ENCODE measurements at regions not wholly inside any gene's neighbourhood (a gene's known extent, or its start where the extent isn't known, plus 50 kb on each side); places are given as distances from the start of the nearest gene placed in this dataset.
"Not testable (repeated sequence)": the region's sequence is repeated elsewhere in the genome, so short reads cannot be mapped to it uniquely, and the experiment has no call there.

DNA sequence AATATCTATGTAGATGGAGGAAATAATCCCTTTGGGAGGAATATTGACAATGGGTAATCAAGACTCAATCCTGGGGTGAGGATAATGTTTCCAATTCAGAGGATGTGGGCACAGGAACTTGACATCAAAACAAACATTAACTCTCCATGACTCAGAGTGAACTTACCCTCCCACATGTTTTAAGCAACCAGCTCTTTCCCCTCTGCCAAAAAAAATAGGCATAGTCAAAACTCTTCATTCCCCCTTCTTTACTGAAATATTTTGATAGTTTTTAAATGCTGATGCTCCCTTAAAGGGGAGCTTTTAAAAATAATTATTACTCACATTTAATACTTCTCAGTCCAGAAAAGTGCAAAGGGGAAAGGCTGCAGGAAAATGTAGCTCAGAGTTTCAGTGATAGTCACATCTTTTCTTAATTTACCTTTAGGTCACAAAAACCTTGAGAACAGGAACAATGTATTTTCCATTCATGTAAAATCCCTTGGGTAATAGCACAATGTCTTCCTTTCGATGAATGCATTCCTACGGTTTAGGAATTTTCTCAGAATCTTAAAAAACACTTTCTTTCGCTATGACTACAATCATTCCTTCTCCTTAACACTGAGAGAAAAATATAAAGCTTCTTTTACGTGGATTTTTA, 298.4 kb upstream of the GRAMD2B start:
- DNase-seq, result no peak
- Histone ChIP-seq H3K27ac (ENCODE audit: low read length) (no peak overlapping the region), H4K20me1 (ENCODE audit: insufficient read depth, low read depth, low read length) (no peaks in the 10 kb centered on the region), H3K9ac (ENCODE audit: low read length) (no peak overlapping the region), H2AFZ (ENCODE audit: low read length) (no peak overlapping the region), H3K36me3 (ENCODE audit: insufficient read depth, low read length) (no peaks in the 10 kb centered on the region), H3K4me2 (ENCODE audit: low read depth, low read length, poor library complexity, severe bottlenecking) (no peak overlapping the region), H3K79me2 (ENCODE audit: low read length) (no peaks in the 10 kb centered on the region), H3K9me3 (ENCODE audit: low read length) (no peaks in the 10 kb centered on the region), H3K9me2 (replicated peaks; ENCODE audit: insufficient read depth, low read length) (no peaks in the 10 kb centered on the region), H3K4me3 (ENCODE audit: low read length) (no peak overlapping the region), H3K4me1 (ENCODE audit: low read length) (no peaks in the 10 kb centered on the region), H3K27me3 (ENCODE audit: low read length) (no peaks in the 10 kb centered on the region)

DNA sequence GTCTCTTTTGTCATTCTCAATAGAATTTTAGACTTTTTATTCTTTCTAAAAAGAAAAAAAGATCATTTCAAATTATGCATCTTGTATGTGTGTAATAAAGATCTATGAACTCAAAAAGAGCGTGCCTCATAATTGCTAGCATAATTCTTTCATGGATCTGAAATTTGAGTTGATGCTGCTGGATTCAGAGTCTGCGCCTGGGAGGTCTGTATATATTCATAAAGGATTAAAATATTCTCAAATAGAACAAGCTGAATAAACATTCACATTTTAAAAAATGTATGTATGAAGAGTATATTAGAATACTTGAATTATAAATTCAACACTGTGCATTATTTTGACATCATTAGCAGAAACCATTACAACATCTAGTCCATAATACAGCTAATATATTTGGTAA, 297.8 kb upstream of the GRAMD2B start:
- H3K9ac ChIP-seq (ENCODE audit: low read length), result no peak overlapping the region
- no peak overlapping the region for H2AFZ ChIP-seq (ENCODE audit: low read length)
- H3K27ac ChIP-seq (ENCODE audit: low read length), result no peak overlapping the region
- no peak for DNase-seq
- no peaks in the 10 kb centered on the region for H3K79me2 ChIP-seq (ENCODE audit: low read length)
- no peaks in the 10 kb centered on the region for H3K9me2 ChIP-seq (replicated peaks; ENCODE audit: insufficient read depth, low read length)
- no peaks in the 10 kb centered on the region for H3K9me3 ChIP-seq (ENCODE audit: low read length)
- no peaks in the 10 kb centered on the region for H3K27me3 ChIP-seq (ENCODE audit: low read length)
- H3K4me2 ChIP-seq (ENCODE audit: low read depth, low read length, poor library complexity, severe bottlenecking), result no peak overlapping the region
- H3K36me3 ChIP-seq (ENCODE audit: insufficient read depth, low read length), result no peaks in the 10 kb centered on the region
- H3K4me1 ChIP-seq (ENCODE audit: low read length), result no peaks in the 10 kb centered on the region
- no peak overlapping the region for H3K4me3 ChIP-seq (ENCODE audit: low read length)
- H4K20me1 ChIP-seq (ENCODE audit: insufficient read depth, low read depth, low read length), result no peaks in the 10 kb centered on the region

DNA sequence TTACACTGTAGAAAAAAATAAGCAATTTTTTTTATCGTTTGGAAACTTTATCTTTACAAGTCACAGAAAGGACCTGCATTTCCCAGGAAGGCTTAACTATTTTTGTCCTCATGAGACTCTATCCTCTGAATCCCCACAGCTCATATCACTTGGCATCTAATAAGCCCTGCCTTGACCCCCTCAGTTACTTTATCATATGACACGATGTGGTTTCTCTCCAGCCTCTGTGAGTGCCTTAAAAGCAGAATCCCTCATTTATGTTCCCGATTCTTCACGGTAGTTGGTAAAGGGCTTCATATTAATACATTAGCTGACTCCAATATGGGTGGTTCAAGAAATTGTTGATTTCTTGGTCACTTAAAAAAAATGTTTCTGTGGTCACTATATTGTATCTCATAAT, 296.6 kb upstream of the GRAMD2B start:
- H3K9me3 ChIP-seq (ENCODE audit: low read length), result no peaks in the 10 kb centered on the region
- H3K4me2 ChIP-seq (ENCODE audit: low read depth, low read length, poor library complexity, severe bottlenecking), result no peak overlapping the region
- no peaks in the 10 kb centered on the region for H3K4me1 ChIP-seq (ENCODE audit: low read length)
- H3K27ac ChIP-seq (ENCODE audit: low read length), result no peak overlapping the region
- no peaks in the 10 kb centered on the region for H3K27me3 ChIP-seq (ENCODE audit: low read length)
- H3K4me3 ChIP-seq (ENCODE audit: low read length), result no peak overlapping the region
- DNase-seq, result no peak
- no peak overlapping the region for H3K9ac ChIP-seq (ENCODE audit: low read length)
- H2AFZ ChIP-seq (ENCODE audit: low read length), result no peak overlapping the region
- H3K9me2 ChIP-seq (replicated peaks; ENCODE audit: insufficient read depth, low read length), result no peaks in the 10 kb centered on the region
- no peaks in the 10 kb centered on the region for H3K79me2 ChIP-seq (ENCODE audit: low read length)
- H4K20me1 ChIP-seq (ENCODE audit: insufficient read depth, low read depth, low read length), result no peaks in the 10 kb centered on the region
- no peaks in the 10 kb centered on the region for H3K36me3 ChIP-seq (ENCODE audit: insufficient read depth, low read length)

DNA sequence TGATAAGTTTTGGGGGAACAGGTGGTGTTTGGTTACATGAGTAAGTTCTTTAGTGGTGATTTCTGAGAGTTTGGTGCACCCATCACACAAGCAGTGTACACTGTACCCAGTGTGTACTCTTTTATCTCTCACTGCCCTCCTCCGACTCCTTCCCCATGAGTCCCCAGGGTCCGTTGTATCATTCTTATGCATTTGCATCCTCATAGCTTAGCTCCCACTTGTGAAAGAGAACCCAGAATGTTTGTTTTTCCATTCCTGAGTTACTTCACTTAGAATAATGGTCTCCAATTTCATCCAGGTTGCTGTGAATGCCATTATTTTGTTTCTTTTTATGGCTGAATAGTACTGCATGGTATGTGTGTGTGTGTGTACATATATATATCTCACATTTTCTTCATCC, 295.8 kb upstream of the GRAMD2B start:
- H3K4me3 ChIP-seq (ENCODE audit: low read length); H3K27ac ChIP-seq (ENCODE audit: low read length); DNase-seq; H3K4me1 ChIP-seq (ENCODE audit: low read length); H4K20me1 ChIP-seq (ENCODE audit: insufficient read depth, low read depth, low read length); H3K4me2 ChIP-seq (ENCODE audit: low read depth, low read length, poor library complexity, severe bottlenecking); H3K9me3 ChIP-seq (ENCODE audit: low read length); H3K36me3 ChIP-seq (ENCODE audit: insufficient read depth, low read length); H2AFZ ChIP-seq (ENCODE audit: low read length); H3K9ac ChIP-seq (ENCODE audit: low read length); H3K9me2 ChIP-seq (replicated peaks; ENCODE audit: insufficient read depth, low read length); H3K27me3 ChIP-seq (ENCODE audit: low read length); H3K79me2 ChIP-seq (ENCODE audit: low read length): not testable (repeated sequence)

DNA sequence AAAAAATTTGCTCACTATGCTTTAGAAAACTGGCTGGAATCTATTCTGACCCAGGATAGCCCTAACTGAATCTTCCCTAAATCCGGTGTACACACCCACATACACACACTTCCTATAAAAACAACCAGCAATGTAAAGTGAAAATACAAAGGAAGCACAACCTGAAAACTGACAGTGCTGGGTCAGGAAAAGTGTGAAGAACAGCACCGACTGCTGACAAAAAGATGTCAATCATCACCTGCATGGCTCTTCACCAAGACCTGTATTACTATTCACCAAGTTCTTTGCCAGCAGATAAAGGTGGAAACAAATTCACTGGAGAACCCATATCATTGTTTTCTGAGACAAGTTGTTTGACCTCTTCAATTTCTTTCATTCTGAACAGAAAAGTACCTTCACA, 293.8 kb upstream of the GRAMD2B start:
- H3K79me2 ChIP-seq (ENCODE audit: low read length), result no peaks in the 10 kb centered on the region
- H3K36me3 ChIP-seq (ENCODE audit: insufficient read depth, low read length), result no peaks in the 10 kb centered on the region
- H3K4me2 ChIP-seq (ENCODE audit: low read depth, low read length, poor library complexity, severe bottlenecking), result no peak overlapping the region
- no peaks in the 10 kb centered on the region for H4K20me1 ChIP-seq (ENCODE audit: insufficient read depth, low read depth, low read length)
- H3K9ac ChIP-seq (ENCODE audit: low read length), result no peak overlapping the region
- H2AFZ ChIP-seq (ENCODE audit: low read length), result no peak overlapping the region
- H3K9me3 ChIP-seq (ENCODE audit: low read length), result no peaks in the 10 kb centered on the region
- DNase-seq, result no peak
- H3K4me1 ChIP-seq (ENCODE audit: low read length), result no peaks in the 10 kb centered on the region
- H3K4me3 ChIP-seq (ENCODE audit: low read length), result no peak overlapping the region
- H3K27me3 ChIP-seq (ENCODE audit: low read length), result no peaks in the 10 kb centered on the region
- no peak overlapping the region for H3K27ac ChIP-seq (ENCODE audit: low read length)
- no peaks in the 10 kb centered on the region for H3K9me2 ChIP-seq (replicated peaks; ENCODE audit: insufficient read depth, low read length)

DNA sequence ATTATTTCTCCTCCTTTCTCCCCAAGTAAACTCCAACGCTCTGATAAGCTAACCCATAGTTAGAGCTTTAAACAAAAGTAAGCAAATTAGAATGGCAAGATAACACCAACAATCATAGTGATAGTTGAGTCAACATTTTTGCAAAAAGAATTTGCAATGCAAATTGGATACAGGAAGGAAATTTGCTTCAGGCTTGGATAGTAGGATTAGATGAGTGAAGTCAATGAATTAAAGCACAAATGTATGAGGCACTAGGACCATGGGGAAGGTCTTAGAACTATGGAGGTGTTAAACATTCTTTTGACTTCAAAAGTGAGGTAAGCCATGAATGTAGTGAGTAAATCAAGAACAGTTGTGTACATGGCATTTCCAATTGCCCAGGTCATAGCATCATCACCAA, 289.8 kb upstream of the GRAMD2B start:
- no peaks in the 10 kb centered on the region for H3K79me2 ChIP-seq (ENCODE audit: low read length)
- H3K27me3 ChIP-seq (ENCODE audit: low read length), result no peaks in the 10 kb centered on the region
- no peaks in the 10 kb centered on the region for H4K20me1 ChIP-seq (ENCODE audit: insufficient read depth, low read depth, low read length)
- no peaks in the 10 kb centered on the region for H3K36me3 ChIP-seq (ENCODE audit: insufficient read depth, low read length)
- H3K9me2 ChIP-seq (replicated peaks; ENCODE audit: insufficient read depth, low read length), result no peaks in the 10 kb centered on the region
- no peak overlapping the region for H3K9ac ChIP-seq (ENCODE audit: low read length)
- H3K4me2 ChIP-seq (ENCODE audit: low read depth, low read length, poor library complexity, severe bottlenecking), result no peak overlapping the region
- H3K27ac ChIP-seq (ENCODE audit: low read length), result no peak overlapping the region
- no peaks in the 10 kb centered on the region for H3K4me1 ChIP-seq (ENCODE audit: low read length)
- H2AFZ ChIP-seq (ENCODE audit: low read length), result no peak overlapping the region
- DNase-seq, result no peak
- H3K9me3 ChIP-seq (ENCODE audit: low read length), result no peaks in the 10 kb centered on the region
- no peak overlapping the region for H3K4me3 ChIP-seq (ENCODE audit: low read length)

DNA sequence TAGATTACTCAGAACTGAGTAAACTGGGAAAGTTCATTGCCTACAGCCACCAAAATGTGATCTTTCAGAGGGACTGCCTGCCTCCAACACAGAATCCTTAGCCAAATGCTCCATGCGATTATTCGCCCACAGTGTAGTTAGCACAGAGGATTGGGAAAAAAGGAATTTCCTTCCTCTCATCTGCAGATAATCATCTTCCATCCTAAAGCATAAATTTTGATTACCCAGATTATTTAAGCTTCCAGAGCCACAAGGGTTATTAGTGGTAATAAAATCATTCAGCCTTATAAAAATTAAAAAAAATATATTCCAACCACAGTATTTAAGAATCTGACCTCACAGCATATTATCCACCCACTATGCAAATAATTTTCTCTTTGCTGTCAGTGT, 285.3 kb upstream of the GRAMD2B start:
- Histone ChIP-seq H3K4me2 (ENCODE audit: low read depth, low read length, poor library complexity, severe bottlenecking) (no peak overlapping the region), H3K4me3 (ENCODE audit: low read length) (no peak overlapping the region), H3K9me2 (replicated peaks; ENCODE audit: insufficient read depth, low read length) (no peaks in the 10 kb centered on the region), H3K9me3 (ENCODE audit: low read length) (no peaks in the 10 kb centered on the region), H2AFZ (ENCODE audit: low read length) (no peak overlapping the region), H3K36me3 (ENCODE audit: insufficient read depth, low read length) (no peaks in the 10 kb centered on the region), H3K27me3 (ENCODE audit: low read length) (no peaks in the 10 kb centered on the region), H3K9ac (ENCODE audit: low read length) (no peak overlapping the region), H3K27ac (ENCODE audit: low read length) (no peak overlapping the region), H3K79me2 (ENCODE audit: low read length) (no peaks in the 10 kb centered on the region), H4K20me1 (ENCODE audit: insufficient read depth, low read depth, low read length) (no peaks in the 10 kb centered on the region), H3K4me1 (ENCODE audit: low read length) (no peaks in the 10 kb centered on the region)
- DNase-seq, result no peak

DNA sequence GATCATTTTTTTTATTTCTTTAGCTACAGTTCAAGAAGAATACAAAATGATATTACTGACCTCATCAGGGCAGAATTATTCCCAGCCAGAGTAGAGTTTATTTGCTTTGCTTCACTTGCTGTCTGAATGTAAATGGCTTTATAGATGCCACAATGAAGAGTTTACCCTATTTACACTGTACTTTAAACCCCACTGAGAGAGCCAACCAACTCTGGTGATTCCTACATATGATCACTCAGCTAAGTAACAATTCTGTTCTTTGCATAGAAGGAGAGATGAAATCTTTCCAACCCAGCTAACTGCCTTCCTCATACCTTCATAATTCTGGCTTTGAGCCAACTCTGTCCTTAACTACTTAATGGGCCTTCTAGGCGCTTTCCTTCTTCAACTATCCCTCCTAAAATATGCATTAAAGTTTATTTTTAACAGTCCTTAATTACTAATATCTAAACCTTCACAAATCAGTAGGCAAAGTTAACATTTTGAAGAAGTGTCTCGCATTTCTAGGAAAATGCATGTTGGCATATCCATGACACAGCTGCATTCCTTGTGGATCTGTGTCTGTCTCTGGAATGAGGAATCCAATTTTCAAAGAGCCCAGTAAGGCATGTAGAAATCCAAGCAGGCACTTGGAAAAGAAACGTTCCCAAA, 284.8 kb upstream of the GRAMD2B start:
- H3K9ac ChIP-seq (ENCODE audit: low read length), result no peak overlapping the region
- H3K4me2 ChIP-seq (ENCODE audit: low read depth, low read length, poor library complexity, severe bottlenecking), result no peak overlapping the region

More for the DNA sequence above, 284.8 kb upstream of the GRAMD2B start:
- H3K4me3 ChIP-seq (ENCODE audit: low read length), result no peak overlapping the region
- H3K27me3 ChIP-seq (ENCODE audit: low read length), result no peaks in the 10 kb centered on the region
- H3K36me3 ChIP-seq (ENCODE audit: insufficient read depth, low read length), result no peaks in the 10 kb centered on the region
- no peaks in the 10 kb centered on the region for H3K4me1 ChIP-seq (ENCODE audit: low read length)
- no peak overlapping the region for H3K27ac ChIP-seq (ENCODE audit: low read length)
- no peak for DNase-seq
- no peak overlapping the region for H2AFZ ChIP-seq (ENCODE audit: low read length)
- no peaks in the 10 kb centered on the region for H3K79me2 ChIP-seq (ENCODE audit: low read length)
- no peaks in the 10 kb centered on the region for H3K9me3 ChIP-seq (ENCODE audit: low read length)
- H3K9me2 ChIP-seq (replicated peaks; ENCODE audit: insufficient read depth, low read length), result no peaks in the 10 kb centered on the region
- no peaks in the 10 kb centered on the region for H4K20me1 ChIP-seq (ENCODE audit: insufficient read depth, low read depth, low read length)

All from Karpas-422 (cell line).